GM12878 (cell line): ENCODE measurements at regions not wholly inside any gene's neighbourhood (a gene's known extent, or its start where the extent isn't known, plus 50 kb on each side); places are given as distances from the start of the nearest gene placed in this dataset.

ENCODE experiments used
- ATAC-seq: fragments of 200-7000 bp; cut with Tn5 transposase; 3 replicates; pipeline ENCODE4 v1.9.1; 2020; ENCODE audit warnings: mild to moderate bottlenecking, moderate library complexity
- BruUV-seq: library from RNA; stranded (reverse); fragments of 400-500 nt; replicated peaks from 2 replicates; lab custom pipeline; 2021; lab: Mats Ljungman, UMichigan
- CTCF ChIA-PET: fragments of 300-600 bp; sonication (Branson Sonifier 250); formaldehyde crosslinking; extraction: SDS; loops from one replicate; lab custom pipeline; 2021; ENCODE audit warnings: inconsistent platforms; lab: Yijun Ruan, JAX
- POLR2A ChIA-PET: fragments of 350-600 bp; formaldehyde crosslinking; extraction: SDS; loops from one replicate; lab custom pipeline; 2021; ENCODE audit warnings: inconsistent platforms; lab: Charles Lee
- RAD21 ChIA-PET: fragments of 300-600 bp; sonication (Branson Sonifier 250); formaldehyde crosslinking; loops from one replicate; lab custom pipeline; 2023; ENCODE audit warnings: antibody characterized with exemption; ENCODE audit not compliant: unreplicated experiment; lab: Charles Lee
- SMC1A ChIA-PET: fragments of 300-600 bp; sonication (Branson Sonifier 250); formaldehyde crosslinking; loops from one replicate; lab custom pipeline; 2023; ENCODE audit not compliant: unreplicated experiment, uncharacterized antibody; lab: Charles Lee
- DNase-seq: peaks from one replicate; pipeline ENCODE4 v3.0.0-alpha.2; 2011; ENCODE audit warnings: low read depth, low spot score
- FAIRE-seq: peaks from 3 replicates; lab custom pipeline; 2011; peaks lifted over from hg19 to GRCh38; lab: Jason Lieb, UNC
- H2AFZ ChIP-seq: 2 replicates; pipeline ENCODE4 v1.6.0; 2011; ENCODE audit warnings: low read depth, low read length, control low read depth; ENCODE audit not compliant: control insufficient read depth
- H3K27ac ChIP-seq: 2 replicates; pipeline ENCODE4 v1.5.1; 2011; ENCODE audit warnings: control low read depth; ENCODE audit not compliant: control insufficient read depth, insufficient read depth
- H3K27me3 ChIP-seq, 2 experiments: replicated peaks in 1 of 2; 2 replicates each; pipeline versions ENCODE4 v1.6.0 to v1.6.1; 2011; ENCODE audit warnings: low read length in 1 of 2; ENCODE audit not compliant: control insufficient read depth in 2 of 2, insufficient read depth in 2 of 2
- H3K36me3 ChIP-seq, 2 experiments: 2 replicates each; pipeline ENCODE4 v1.5.1; 2011; ENCODE audit warnings: low read length in 1 of 2; ENCODE audit not compliant: control insufficient read depth in 2 of 2, insufficient read depth in 2 of 2
- H3K4me1 ChIP-seq: 2 replicates; pipeline ENCODE4 v1.6.1; 2011; ENCODE audit warnings: mild to moderate bottlenecking, low read length, moderate library complexity, mixed read lengths; ENCODE audit not compliant: control insufficient read depth, insufficient read depth
- H3K4me2 ChIP-seq: 2 replicates; pipeline ENCODE4 v1.6.0; 2011; ENCODE audit warnings: control low read depth; ENCODE audit not compliant: control insufficient read depth, insufficient read depth
- H3K4me3 ChIP-seq: fragments of 200-600 bp; sonication (generic); 2 replicates; pipeline ENCODE4 v1.5.1; 2016
- H3K79me2 ChIP-seq: 2 replicates; pipeline ENCODE4 v1.6.0; 2011; ENCODE audit warnings: low read length; ENCODE audit not compliant: control insufficient read depth, insufficient read depth
- H3K9ac ChIP-seq: 2 replicates; pipeline ENCODE4 v1.8.0; 2011; ENCODE audit warnings: low read length, control low read depth, mixed read lengths; ENCODE audit not compliant: control insufficient read depth, insufficient read depth
- H3K9me3 ChIP-seq: replicated peaks from 3 replicates; pipeline ENCODE4 v1.5.1; 2011; ENCODE audit warnings: mild to moderate bottlenecking, low read length; ENCODE audit not compliant: control insufficient read depth, insufficient read depth
- H4K20me1 ChIP-seq: 2 replicates; pipeline ENCODE4 v1.6.0; 2011; ENCODE audit not compliant: control insufficient read depth, insufficient read depth
- ATF7 ChIP-seq: fragments of 450-650 bp; IDR thresholded peaks from 2 replicates; pipeline ENCODE4 v1.6.1; 2016; ENCODE audit warnings: low read depth, mild to moderate bottlenecking
- BMI1 ChIP-seq: fragments of 450-650 bp; IDR thresholded peaks from 2 replicates; pipeline ENCODE4 v1.6.1; 2016; ENCODE audit warnings: mild to moderate bottlenecking, moderate library complexity, borderline replicate concordance
- DPF2 ChIP-seq: fragments of 450-650 bp; IDR thresholded peaks from 2 replicates; pipeline ENCODE4 v1.6.1; 2017; ENCODE audit warnings: mild to moderate bottlenecking
- NR2C2 ChIP-seq: IDR thresholded peaks from 2 replicates; pipeline ENCODE4 v1.6.1; 2011; ENCODE audit warnings: borderline replicate concordance, low read depth; ENCODE audit not compliant: control insufficient read depth, insufficient read length
- POLR2AphosphoS2 ChIP-seq: IDR thresholded peaks from 2 replicates; pipeline ENCODE4 v1.6.1; 2011; ENCODE audit warnings: low read depth, mild to moderate bottlenecking, low read length, improper control_type of control experiment, moderate library complexity
- RCOR1 ChIP-seq: conservative IDR thresholded peaks from 2 replicates; pipeline ENCODE4 v1.6.1; 2012; ENCODE audit warnings: low read depth, low read length, improper control_type of control experiment
- RUNX3 ChIP-seq: IDR thresholded peaks from 2 replicates; pipeline ENCODE4 v1.6.1; 2012; ENCODE audit warnings: low read length, inconsistent platforms
- SIX5 ChIP-seq: IDR thresholded peaks from 2 replicates; pipeline ENCODE4 v1.6.1; 2011; ENCODE audit warnings: mild to moderate bottlenecking, low read depth, low read length, moderate library complexity; ENCODE audit not compliant: severe bottlenecking
- ZBED1 ChIP-seq: IDR thresholded peaks from 2 replicates; pipeline ENCODE4 v1.6.1; 2016; ENCODE audit warnings: borderline replicate concordance
- WGBS: methylation state at CpG from one replicate; pipeline ENCODE4 v1.1.6; 2016; ENCODE audit warnings: low lambda C conversion rate; ENCODE audit not compliant: insufficient replicate concordance, insufficient coverage; ENCODE audit errors: missing lambda C conversion rate; 5-methylcytosine and 5-hydroxymethylcytosine counted together
- in situ Hi-C: fragments of 300-500 bp; cut with MboI; formaldehyde crosslinking; loops from 9 replicates; pipeline ENCODE4 v1.14.3; 2018; ENCODE audit warnings: mixed read lengths
- intact Hi-C: fragments of 100-400 bp; cut with micrococcal nuclease; formaldehyde crosslinking; loops from one replicate; pipeline ENCODE4 v1.14.2; 2022; ENCODE audit not compliant: unreplicated experiment
- TF ChIP-seq, protein P1 (sequence below): fragments of 450-650 bp; IDR thresholded peaks from 2 replicates; pipeline ENCODE4 v1.6.1; 2017; ENCODE audit warnings: mild to moderate bottlenecking
- TF ChIP-seq, protein P2 (sequence below): fragments of 450-650 bp; IDR thresholded peaks from 2 replicates; pipeline ENCODE4 v1.6.1; 2017; ENCODE audit warnings: mild to moderate bottlenecking, moderate library complexity
- TF ChIP-seq, protein P3 (sequence below): fragments of 450-650 bp; IDR thresholded peaks from 2 replicates; pipeline ENCODE4 v1.6.1; 2017; ENCODE audit warnings: antibody characterized with exemption, mild to moderate bottlenecking, moderate library complexity

DNA sequence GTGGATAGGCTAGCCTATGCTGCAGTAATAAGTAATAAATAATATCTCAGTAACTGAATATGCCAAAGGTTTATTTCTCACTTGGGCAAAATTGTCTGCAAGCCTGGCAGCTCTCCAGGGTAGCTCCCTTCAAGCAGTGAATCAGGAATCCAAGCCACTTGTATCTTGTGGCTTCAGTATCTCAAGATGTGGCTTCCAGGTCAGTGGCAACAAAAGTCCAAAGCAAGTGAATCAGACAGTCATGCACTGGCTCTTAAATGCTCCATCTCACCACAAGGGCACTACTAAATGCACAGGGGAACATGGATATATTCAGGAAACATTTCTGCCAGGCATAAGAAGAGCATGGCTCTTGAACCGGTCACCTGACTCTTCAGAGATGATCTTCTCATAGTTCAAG, 126.3 kb downstream of the KCTD12 start (continued):
- TF ChIP-seq, protein P1, sequence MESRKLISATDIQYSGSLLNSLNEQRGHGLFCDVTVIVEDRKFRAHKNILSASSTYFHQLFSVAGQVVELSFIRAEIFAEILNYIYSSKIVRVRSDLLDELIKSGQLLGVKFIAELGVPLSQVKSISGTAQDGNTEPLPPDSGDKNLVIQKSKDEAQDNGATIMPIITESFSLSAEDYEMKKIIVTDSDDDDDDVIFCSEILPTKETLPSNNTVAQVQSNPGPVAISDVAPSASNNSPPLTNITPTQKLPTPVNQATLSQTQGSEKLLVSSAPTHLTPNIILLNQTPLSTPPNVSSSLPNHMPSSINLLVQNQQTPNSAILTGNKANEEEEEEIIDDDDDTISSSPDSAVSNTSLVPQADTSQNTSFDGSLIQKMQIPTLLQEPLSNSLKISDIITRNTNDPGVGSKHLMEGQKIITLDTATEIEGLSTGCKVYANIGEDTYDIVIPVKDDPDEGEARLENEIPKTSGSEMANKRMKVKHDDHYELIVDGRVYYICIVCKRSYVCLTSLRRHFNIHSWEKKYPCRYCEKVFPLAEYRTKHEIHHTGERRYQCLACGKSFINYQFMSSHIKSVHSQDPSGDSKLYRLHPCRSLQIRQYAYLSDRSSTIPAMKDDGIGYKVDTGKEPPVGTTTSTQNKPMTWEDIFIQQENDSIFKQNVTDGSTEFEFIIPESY = no peak

DNA sequence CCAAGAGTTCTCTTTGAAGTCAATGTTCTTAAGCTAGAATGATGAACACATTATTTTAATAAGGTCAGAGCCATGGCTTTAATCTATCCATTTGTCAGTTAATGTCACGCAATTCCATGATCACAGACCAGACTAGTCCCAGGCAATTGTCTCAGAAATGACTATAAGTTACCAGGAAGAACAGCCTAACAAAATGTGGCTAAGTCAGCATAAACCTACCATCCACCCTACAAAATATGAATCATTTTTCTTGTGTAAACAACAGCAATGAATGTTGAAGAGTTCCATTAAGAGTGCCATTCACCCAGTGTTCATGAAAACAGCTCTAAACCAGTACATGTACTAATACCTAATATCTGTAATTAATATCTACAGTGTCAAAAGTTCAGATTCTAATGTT, 127.5 kb downstream of the KCTD12 start:
- TF ChIP-seq NR2C2 (no peak), RUNX3 (no peak), ZBED1 (no peak), ATF7 (no peak), SIX5 (no peak), RCOR1 (no peak), DPF2 (no peak), POLR2AphosphoS2 (no peak), BMI1 (no peak)
- TF ChIP-seq, protein P2, sequence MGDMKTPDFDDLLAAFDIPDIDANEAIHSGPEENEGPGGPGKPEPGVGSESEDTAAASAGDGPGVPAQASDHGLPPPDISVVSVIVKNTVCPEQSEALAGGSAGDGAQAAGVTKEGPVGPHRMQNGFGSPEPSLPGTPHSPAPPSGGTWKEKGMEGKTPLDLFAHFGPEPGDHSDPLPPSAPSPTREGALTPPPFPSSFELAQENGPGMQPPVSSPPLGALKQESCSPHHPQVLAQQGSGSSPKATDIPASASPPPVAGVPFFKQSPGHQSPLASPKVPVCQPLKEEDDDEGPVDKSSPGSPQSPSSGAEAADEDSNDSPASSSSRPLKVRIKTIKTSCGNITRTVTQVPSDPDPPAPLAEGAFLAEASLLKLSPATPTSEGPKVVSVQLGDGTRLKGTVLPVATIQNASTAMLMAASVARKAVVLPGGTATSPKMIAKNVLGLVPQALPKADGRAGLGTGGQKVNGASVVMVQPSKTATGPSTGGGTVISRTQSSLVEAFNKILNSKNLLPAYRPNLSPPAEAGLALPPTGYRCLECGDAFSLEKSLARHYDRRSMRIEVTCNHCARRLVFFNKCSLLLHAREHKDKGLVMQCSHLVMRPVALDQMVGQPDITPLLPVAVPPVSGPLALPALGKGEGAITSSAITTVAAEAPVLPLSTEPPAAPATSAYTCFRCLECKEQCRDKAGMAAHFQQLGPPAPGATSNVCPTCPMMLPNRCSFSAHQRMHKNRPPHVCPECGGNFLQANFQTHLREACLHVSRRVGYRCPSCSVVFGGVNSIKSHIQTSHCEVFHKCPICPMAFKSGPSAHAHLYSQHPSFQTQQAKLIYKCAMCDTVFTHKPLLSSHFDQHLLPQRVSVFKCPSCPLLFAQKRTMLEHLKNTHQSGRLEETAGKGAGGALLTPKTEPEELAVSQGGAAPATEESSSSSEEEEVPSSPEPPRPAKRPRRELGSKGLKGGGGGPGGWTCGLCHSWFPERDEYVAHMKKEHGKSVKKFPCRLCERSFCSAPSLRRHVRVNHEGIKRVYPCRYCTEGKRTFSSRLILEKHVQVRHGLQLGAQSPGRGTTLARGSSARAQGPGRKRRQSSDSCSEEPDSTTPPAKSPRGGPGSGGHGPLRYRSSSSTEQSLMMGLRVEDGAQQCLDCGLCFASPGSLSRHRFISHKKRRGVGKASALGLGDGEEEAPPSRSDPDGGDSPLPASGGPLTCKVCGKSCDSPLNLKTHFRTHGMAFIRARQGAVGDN = no peak
- TF ChIP-seq, protein P3, sequence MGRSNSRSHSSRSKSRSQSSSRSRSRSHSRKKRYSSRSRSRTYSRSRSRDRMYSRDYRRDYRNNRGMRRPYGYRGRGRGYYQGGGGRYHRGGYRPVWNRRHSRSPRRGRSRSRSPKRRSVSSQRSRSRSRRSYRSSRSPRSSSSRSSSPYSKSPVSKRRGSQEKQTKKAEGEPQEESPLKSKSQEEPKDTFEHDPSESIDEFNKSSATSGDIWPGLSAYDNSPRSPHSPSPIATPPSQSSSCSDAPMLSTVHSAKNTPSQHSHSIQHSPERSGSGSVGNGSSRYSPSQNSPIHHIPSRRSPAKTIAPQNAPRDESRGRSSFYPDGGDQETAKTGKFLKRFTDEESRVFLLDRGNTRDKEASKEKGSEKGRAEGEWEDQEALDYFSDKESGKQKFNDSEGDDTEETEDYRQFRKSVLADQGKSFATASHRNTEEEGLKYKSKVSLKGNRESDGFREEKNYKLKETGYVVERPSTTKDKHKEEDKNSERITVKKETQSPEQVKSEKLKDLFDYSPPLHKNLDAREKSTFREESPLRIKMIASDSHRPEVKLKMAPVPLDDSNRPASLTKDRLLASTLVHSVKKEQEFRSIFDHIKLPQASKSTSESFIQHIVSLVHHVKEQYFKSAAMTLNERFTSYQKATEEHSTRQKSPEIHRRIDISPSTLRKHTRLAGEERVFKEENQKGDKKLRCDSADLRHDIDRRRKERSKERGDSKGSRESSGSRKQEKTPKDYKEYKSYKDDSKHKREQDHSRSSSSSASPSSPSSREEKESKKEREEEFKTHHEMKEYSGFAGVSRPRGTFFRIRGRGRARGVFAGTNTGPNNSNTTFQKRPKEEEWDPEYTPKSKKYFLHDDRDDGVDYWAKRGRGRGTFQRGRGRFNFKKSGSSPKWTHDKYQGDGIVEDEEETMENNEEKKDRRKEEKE = no peak

More for the DNA sequence above, 127.5 kb downstream of the KCTD12 start:
- H3K9ac ChIP-seq = no peak overlapping the region
- ChIA-PET CTCF (no interaction called here), POLR2A (no interaction called here), RAD21 (no interaction called here), SMC1A (no interaction called here)
- H4K20me1 ChIP-seq = no peaks in the 10 kb centered on the region
- H3K27ac ChIP-seq = no peak overlapping the region
- H3K79me2 ChIP-seq = no peaks in the 10 kb centered on the region
- 33% methylated on average over 1 of the region's 1 CpG for WGBS
- BruUV-seq = no TSS peak
- H2AFZ ChIP-seq = no peak overlapping the region
- H3K36me3 ChIP-seq = no peaks in the 10 kb centered on the region
- no peak for ATAC-seq
- H3K9me3 ChIP-seq = no peaks in the 10 kb centered on the region
- intact Hi-C loops (no loop called here), in situ Hi-C loops (no loop called here)
- no peaks in the 10 kb centered on the region for H3K4me1 ChIP-seq
- H3K27me3 ChIP-seq = no peaks in the 10 kb centered on the region; a peak in 1 of 4 replicates
- no peak for DNase-seq
- no peak for FAIRE-seq
- H3K4me3 ChIP-seq = no peak overlapping the region
- no peak overlapping the region for H3K4me2 ChIP-seq
